Natural killer cell (primary cell): ENCODE measurements at regions not wholly inside any gene's neighbourhood (a gene's known extent, or its start where the extent isn't known, plus 50 kb on each side); places are given as distances from the start of the nearest gene placed in this dataset.

Source experiments
- ATAC-seq, 3 donors: fragments of 150-1000 bp in 2 of 3; fragments of 200-7000 bp in 1 of 3; cut with Tn5 transposase; 1 replicate in 1 of 3; 2 replicates in 2 of 3; pipeline ENCODE4 v1.10.0; 2021; ENCODE audit warnings: mild to moderate bottlenecking in 2 of 3, moderate library complexity in 2 of 3
- DNase-seq, 2 donors: peaks; one replicate each; pipeline versions ENCODE4 v3.0.0 to v3.0.0-alpha.2; 2013 to 2021; ENCODE audit warnings: mixed read lengths in 1 of 2
- H3K27ac ChIP-seq: one replicate; pipeline ENCODE4 v1.5.1; 2013; ENCODE audit warnings: mild to moderate bottlenecking, low read length
- H3K27me3 ChIP-seq: one replicate; pipeline ENCODE4 v1.6.1; 2013; ENCODE audit warnings: low read length; ENCODE audit not compliant: control insufficient read depth, insufficient read depth
- H3K36me3 ChIP-seq: one replicate; pipeline ENCODE4 v1.6.1; 2013; ENCODE audit warnings: low read length; ENCODE audit not compliant: control insufficient read depth, insufficient read depth
- H3K4me1 ChIP-seq: one replicate; pipeline ENCODE4 v1.6.1; 2013; ENCODE audit warnings: low read length; ENCODE audit not compliant: control insufficient read depth, insufficient read depth
- H3K4me3 ChIP-seq: one replicate; pipeline ENCODE4 v1.5.1; 2013; ENCODE audit warnings: low read length
- H3K9me3 ChIP-seq: one replicate; pipeline ENCODE4 v1.6.1; 2013; ENCODE audit warnings: low read length; ENCODE audit not compliant: control insufficient read depth, insufficient read depth
- H3K27ac Mint-ChIP-seq, 2 donors: one replicate each; pipeline ENCODE4 v1.8.0; 2022; ENCODE audit warnings: mild to moderate bottlenecking in 2 of 2, mixed read lengths in 2 of 2, moderate library complexity in 1 of 2
- H3K27me3 Mint-ChIP-seq, 2 donors: one replicate each; pipeline ENCODE4 v1.8.0; 2022; ENCODE audit warnings: low read depth in 2 of 2, mixed read lengths in 2 of 2
- H3K36me3 Mint-ChIP-seq: one replicate; pipeline ENCODE4 v1.8.0; 2022; ENCODE audit warnings: mixed read lengths
- H3K4me1 Mint-ChIP-seq, 2 donors: one replicate each; pipeline ENCODE4 v1.8.0; 2022; ENCODE audit warnings: mixed read lengths in 2 of 2
- H3K4me3 Mint-ChIP-seq: one replicate; pipeline ENCODE4 v1.8.0; 2022; ENCODE audit warnings: mild to moderate bottlenecking, moderate library complexity, mixed read lengths
- H3K9me3 Mint-ChIP-seq, 2 donors: one replicate each; pipeline ENCODE4 v1.8.0; 2022; ENCODE audit warnings: mixed read lengths in 2 of 2
- WGBS: methylation state at CpG from one replicate; pipeline ENCODE4 v1.1.7; 2013; ENCODE audit warnings: missing lambda C conversion rate; ENCODE audit not compliant: insufficient coverage; 5-methylcytosine and 5-hydroxymethylcytosine counted together
- intact Hi-C: fragments of 100-400 bp; cut with micrococcal nuclease; formaldehyde crosslinking; loops from one replicate; pipeline ENCODE4 v1.14.2; 2022
- TF ChIP-seq, protein P1 (sequence below): fragments of 200-600 bp; IDR thresholded peaks from one replicate; pipeline ENCODE4 v1.8.0; 2022; ENCODE audit warnings: antibody characterized with exemption

DNA sequence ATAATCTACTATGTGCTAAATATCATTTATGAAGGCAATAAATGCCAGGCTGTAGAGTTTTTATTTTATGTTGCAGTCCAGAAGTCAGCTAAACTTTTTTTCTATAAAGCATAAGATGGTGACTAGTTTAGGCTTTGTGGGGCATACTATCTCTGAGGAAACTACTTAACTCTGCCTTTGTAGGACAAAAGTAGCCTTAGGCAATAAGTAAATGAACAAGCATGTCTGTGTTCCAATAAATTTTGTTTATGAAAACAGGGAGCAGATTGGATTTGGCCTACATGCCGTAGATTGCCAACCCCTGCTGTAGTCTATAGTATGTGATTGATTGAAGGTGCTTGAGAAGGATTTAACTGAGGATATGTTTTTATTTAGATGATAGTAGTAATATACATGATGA is 502.5 kb upstream of the NAALADL2 start:
- Mint-ChIP-seq H3K4me3 (no peak overlapping the region), H3K27ac (no peak overlapping the region), H3K36me3 (no peaks in the 10 kb centered on the region), H3K27me3 (no peaks in the 10 kb centered on the region), H3K9me3 (peaks cover 5 to 10% of the 10 kb centered on the region in 2 donors), H3K4me1 (no peaks in the 10 kb centered on the region)
- H3K27me3 ChIP-seq: no peaks in the 10 kb centered on the region
- TF ChIP-seq, protein P1, sequence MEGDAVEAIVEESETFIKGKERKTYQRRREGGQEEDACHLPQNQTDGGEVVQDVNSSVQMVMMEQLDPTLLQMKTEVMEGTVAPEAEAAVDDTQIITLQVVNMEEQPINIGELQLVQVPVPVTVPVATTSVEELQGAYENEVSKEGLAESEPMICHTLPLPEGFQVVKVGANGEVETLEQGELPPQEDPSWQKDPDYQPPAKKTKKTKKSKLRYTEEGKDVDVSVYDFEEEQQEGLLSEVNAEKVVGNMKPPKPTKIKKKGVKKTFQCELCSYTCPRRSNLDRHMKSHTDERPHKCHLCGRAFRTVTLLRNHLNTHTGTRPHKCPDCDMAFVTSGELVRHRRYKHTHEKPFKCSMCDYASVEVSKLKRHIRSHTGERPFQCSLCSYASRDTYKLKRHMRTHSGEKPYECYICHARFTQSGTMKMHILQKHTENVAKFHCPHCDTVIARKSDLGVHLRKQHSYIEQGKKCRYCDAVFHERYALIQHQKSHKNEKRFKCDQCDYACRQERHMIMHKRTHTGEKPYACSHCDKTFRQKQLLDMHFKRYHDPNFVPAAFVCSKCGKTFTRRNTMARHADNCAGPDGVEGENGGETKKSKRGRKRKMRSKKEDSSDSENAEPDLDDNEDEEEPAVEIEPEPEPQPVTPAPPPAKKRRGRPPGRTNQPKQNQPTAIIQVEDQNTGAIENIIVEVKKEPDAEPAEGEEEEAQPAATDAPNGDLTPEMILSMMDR: no peak
- no peak overlapping the region for H3K4me3 ChIP-seq
- no peak overlapping the region for H3K27ac ChIP-seq
- WGBS: 85% methylated on average over 1 of the region's 1 CpG
- ATAC-seq (no peak), DNase-seq (no peak)
- intact Hi-C loops: no loop called here
- H3K36me3 ChIP-seq: no peaks in the 10 kb centered on the region
- no peaks in the 10 kb centered on the region for H3K9me3 ChIP-seq
- no peaks in the 10 kb centered on the region for H3K4me1 ChIP-seq

DNA sequence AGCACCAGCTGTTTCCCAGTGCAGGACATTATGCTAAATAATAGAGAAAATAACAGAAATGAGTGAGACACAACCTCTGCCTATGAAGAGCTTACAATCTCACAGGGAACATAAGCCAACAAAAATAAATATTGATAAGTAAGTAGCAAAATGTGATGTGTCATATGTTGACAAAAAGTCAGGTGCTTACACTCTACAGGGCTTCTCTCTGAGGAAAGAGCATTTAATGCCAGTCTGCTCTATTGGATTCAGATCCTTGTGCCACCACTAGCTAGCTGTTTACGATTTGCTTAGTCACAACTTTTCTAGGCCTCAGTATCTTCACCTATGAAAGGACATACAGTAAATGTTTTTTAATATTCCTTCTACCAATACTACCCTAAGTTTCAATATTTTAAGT is 500.9 kb upstream of the NAALADL2 start:
- H3K4me3 Mint-ChIP-seq: no peak overlapping the region
- Histone ChIP-seq H3K27me3 (no peaks in the 10 kb centered on the region), H3K4me3 (no peak overlapping the region), H3K9me3 (no peaks in the 10 kb centered on the region), H3K4me1 (no peaks in the 10 kb centered on the region), H3K36me3 (no peaks in the 10 kb centered on the region), H3K27ac (no peak overlapping the region)
- DNase-seq (no peak), ATAC-seq (no peak)
- no peak overlapping the region for H3K27ac Mint-ChIP-seq
- TF ChIP-seq, protein P1: no peak
- no peaks in the 10 kb centered on the region for H3K4me1 Mint-ChIP-seq
- no peaks in the 10 kb centered on the region for H3K27me3 Mint-ChIP-seq
- no peaks in the 10 kb centered on the region for H3K36me3 Mint-ChIP-seq
- intact Hi-C loops: no loop called here
- WGBS: 100% methylated on average over 1 of the region's 1 CpG
- H3K9me3 Mint-ChIP-seq: peaks cover 5 to 7% of the 10 kb centered on the region in 2 donors

DNA sequence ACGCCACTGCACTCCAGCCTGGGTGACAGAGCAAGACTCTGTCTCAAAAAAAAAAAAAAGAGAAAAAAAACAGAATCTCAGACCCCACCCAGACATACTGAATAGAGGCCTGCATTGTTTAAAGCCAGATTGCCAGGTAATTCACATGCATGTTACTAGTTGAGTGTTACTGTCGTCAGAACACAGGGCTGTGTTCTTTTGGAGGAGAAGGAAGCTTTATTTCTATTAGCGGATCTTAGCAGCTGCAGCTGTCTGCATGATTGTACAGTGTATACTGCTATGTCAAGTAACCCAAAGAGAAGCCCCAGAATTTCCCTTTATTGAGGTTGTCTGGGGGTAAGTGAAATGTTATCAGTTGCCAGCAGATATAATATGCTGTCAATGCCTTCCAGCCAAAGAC is 496.6 kb upstream of the NAALADL2 start:
- no peaks in the 10 kb centered on the region for H3K36me3 Mint-ChIP-seq
- H3K9me3 ChIP-seq: no peaks in the 10 kb centered on the region
- H3K4me3 ChIP-seq: no peak overlapping the region
- intact Hi-C loops: no loop called here
- H3K4me1 ChIP-seq: no peaks in the 10 kb centered on the region
- no peaks in the 10 kb centered on the region for H3K4me1 Mint-ChIP-seq
- H3K27me3 Mint-ChIP-seq: no peaks in the 10 kb centered on the region
- peaks cover 2 to 6% of the 10 kb centered on the region in 2 donors for H3K9me3 Mint-ChIP-seq
- no peak overlapping the region for H3K27ac Mint-ChIP-seq
- no peaks in the 10 kb centered on the region for H3K36me3 ChIP-seq
- ATAC-seq (no peak), DNase-seq (no peak)
- TF ChIP-seq, protein P1: no peak
- H3K27ac ChIP-seq: no peak overlapping the region
- H3K4me3 Mint-ChIP-seq: no peak overlapping the region
- H3K27me3 ChIP-seq: no peaks in the 10 kb centered on the region
- 92% methylated on average over 2 of the region's 3 CpGs for WGBS

DNA sequence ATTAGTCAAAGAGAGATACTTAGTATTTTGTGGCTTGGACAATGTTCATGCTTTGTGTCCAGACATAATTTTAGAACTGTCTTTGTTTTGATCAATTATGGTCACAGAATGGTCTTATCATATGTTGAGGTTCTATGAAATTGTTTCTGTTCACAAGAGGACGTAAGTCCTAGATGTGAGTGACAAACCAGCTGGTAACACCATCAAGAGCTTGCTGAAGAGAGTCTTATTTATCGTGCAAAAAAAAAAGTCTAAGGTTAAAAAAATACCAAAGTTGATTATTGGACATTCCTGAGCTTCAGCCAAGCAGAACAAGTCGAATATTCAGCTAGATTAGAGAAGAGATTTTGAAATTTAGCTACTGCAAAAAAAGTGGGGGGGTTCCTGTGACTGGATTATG is 495.9 kb upstream of the NAALADL2 start:
- 47% methylated on average over 2 of the region's 3 CpGs for WGBS

More for the DNA sequence above, 495.9 kb upstream of the NAALADL2 start:
- H3K36me3 Mint-ChIP-seq: no peaks in the 10 kb centered on the region
- no peak overlapping the region for H3K4me3 Mint-ChIP-seq
- ATAC-seq (no peak), DNase-seq (no peak)
- Histone ChIP-seq H3K36me3 (no peaks in the 10 kb centered on the region), H3K4me1 (no peaks in the 10 kb centered on the region), H3K4me3 (no peak overlapping the region), H3K27ac (no peak overlapping the region), H3K27me3 (no peaks in the 10 kb centered on the region), H3K9me3 (no peaks in the 10 kb centered on the region)
- no peak overlapping the region for H3K27ac Mint-ChIP-seq
- H3K9me3 Mint-ChIP-seq: peaks cover 6% of the 10 kb centered on the region in 2 donors
- intact Hi-C loops: no loop called here
- no peaks in the 10 kb centered on the region for H3K4me1 Mint-ChIP-seq
- TF ChIP-seq, protein P1: no peak
- no peaks in the 10 kb centered on the region for H3K27me3 Mint-ChIP-seq
